HCT116 (cell line): ENCODE measurements at regions not wholly inside any gene's neighbourhood (a gene's known extent, or its start where the extent isn't known, plus 50 kb on each side); places are given as distances from the start of the nearest gene placed in this dataset.

Experiments
- ATAC-seq: fragments of 200-7000 bp; cut with Tn5 transposase; 2 replicates; pipeline ENCODE4 v1.9.1; 2020; ENCODE audit warnings: mild to moderate bottlenecking, moderate library complexity
- BruUV-seq: library from RNA; stranded (reverse); fragments of 400-500 nt; replicated peaks from 2 replicates; lab custom pipeline; 2021; lab: Mats Ljungman, UMichigan
- CTCF ChIA-PET: fragments of 300-600 bp; sonication (Branson Sonifier 250); formaldehyde crosslinking; loops from one replicate; lab custom pipeline; 2021; ENCODE audit warnings: antibody characterized with exemption; lab: Charles Lee
- POLR2A ChIA-PET: fragments of 300-600, 350-600 bp; sonication (Branson Sonifier 250); formaldehyde crosslinking; loops from one replicate; lab custom pipeline; 2021; ENCODE audit warnings: antibody characterized with exemption; lab: Charles Lee
- RAD21 ChIA-PET, 2 experiments: fragments of 300-600 bp; sonication (Branson Sonifier 250); formaldehyde crosslinking; loops; one replicate each; lab custom pipeline; 2023; ENCODE audit warnings: low total read pairs in 2 of 2; ENCODE audit not compliant: uncharacterized antibody in 2 of 2, unreplicated experiment in 2 of 2, low non-redundant PET in 1 of 2; lab: Charles Lee
- DNase-seq: peaks from one replicate; pipeline ENCODE4 v3.0.0-alpha.2; 2010; ENCODE audit warnings: low read depth, low spot score
- H2AFZ ChIP-seq: fragments of 200-600 bp; shearing (Covaris generic), sonication (generic); 2 replicates; pipeline ENCODE4 v1.6.1; 2017; ENCODE audit warnings: low read depth, mixed run types, mixed read lengths, antibody characterized with exemption, low read length; ENCODE audit not compliant: poor library complexity, severe bottlenecking
- H3K27ac ChIP-seq: 2 replicates; pipeline ENCODE4 v1.5.1; 2012; ENCODE audit warnings: low read depth, low read length
- H3K27me3 ChIP-seq: fragments of 200-600 bp; sonication (generic); 2 replicates; pipeline ENCODE4 v1.6.1; 2016; ENCODE audit warnings: mixed run types, low read length, mixed read lengths; ENCODE audit not compliant: insufficient read depth
- H3K36me3 ChIP-seq, 2 experiments: fragments of 200-500 bp in 1 of 2; fragments of 200-600 bp in 1 of 2; sonication (Bioruptor generic) in 1 of 2; sonication (generic) in 1 of 2; 2 replicates each; pipeline versions ENCODE4 v1.5.1 to v1.6.1; 2014 to 2016; ENCODE audit warnings: low read length in 2 of 2, inconsistent platforms in 1 of 2, mixed read lengths in 1 of 2, mixed run types in 1 of 2; ENCODE audit not compliant: insufficient read depth in 2 of 2, control insufficient read depth in 1 of 2
- H3K4me1 ChIP-seq, 2 experiments: fragments of 200-600 bp in 1 of 2; sonication (generic) in 1 of 2; 2 replicates each; pipeline versions ENCODE4 v1.5.1 to v1.6.1; 2012 to 2017; ENCODE audit warnings: low read length in 2 of 2, inconsistent platforms in 1 of 2, mild to moderate bottlenecking in 1 of 2, mixed read lengths in 1 of 2, mixed run types in 1 of 2, moderate library complexity in 1 of 2; ENCODE audit not compliant: insufficient read depth in 2 of 2, control insufficient read depth in 1 of 2
- H3K4me2 ChIP-seq: fragments of 200-600 bp; sonication (generic); 2 replicates; pipeline ENCODE4 v1.6.1; 2017; ENCODE audit warnings: mixed run types, low read length, mixed read lengths
- H3K4me3 ChIP-seq, 2 experiments: fragments of 200-600 bp in 1 of 2; sonication (generic) in 1 of 2; replicated peaks in 1 of 2; 2 replicates each; pipeline ENCODE4 v1.5.1; 2011 to 2016; ENCODE audit warnings: low read length in 2 of 2, control low read depth in 1 of 2, low read depth in 1 of 2, mild to moderate bottlenecking in 1 of 2, mixed read lengths in 1 of 2, mixed run types in 1 of 2
- H3K79me2 ChIP-seq: fragments of 200-600 bp; sonication (generic); 2 replicates; pipeline ENCODE4 v1.6.1; 2017; ENCODE audit warnings: mild to moderate bottlenecking, mixed run types, low read length, moderate library complexity, mixed read lengths; ENCODE audit not compliant: insufficient read depth
- H3K9ac ChIP-seq: fragments of 200-600 bp; sonication (generic); 2 replicates; pipeline ENCODE4 v1.6.1; 2016; ENCODE audit warnings: low read length, mixed read lengths
- H3K9me2 ChIP-seq: fragments of 200-600 bp; sonication (generic), shearing (Covaris generic); 2 replicates; pipeline ENCODE4 v1.6.1; 2017; ENCODE audit warnings: mixed run types, mild to moderate bottlenecking, moderate library complexity; ENCODE audit not compliant: insufficient read depth
- H3K9me3 ChIP-seq, 2 experiments: fragments of 200-500 bp in 1 of 2; fragments of 200-600 bp in 1 of 2; sonication (Bioruptor generic) in 1 of 2; sonication (generic) in 1 of 2; 2 replicates each; pipeline ENCODE4 v1.6.1; 2014 to 2017; ENCODE audit warnings: low read length in 2 of 2, mixed read lengths in 2 of 2, inconsistent platforms in 1 of 2, low read depth in 1 of 2, mild to moderate bottlenecking in 1 of 2, mixed run types in 1 of 2, moderate library complexity in 1 of 2; ENCODE audit not compliant: control insufficient read depth in 1 of 2, insufficient read depth in 1 of 2
- H4K20me1 ChIP-seq: fragments of 200-600 bp; sonication (generic), shearing (Covaris generic); 2 replicates; pipeline ENCODE4 v1.6.1; 2017; ENCODE audit warnings: mixed run types, mild to moderate bottlenecking, moderate library complexity; ENCODE audit not compliant: insufficient read depth
- CBX3 ChIP-seq: IDR thresholded peaks from 2 replicates; pipeline ENCODE4 v1.6.1; 2012; ENCODE audit warnings: low read depth
- CEBPB ChIP-seq: IDR thresholded peaks from 2 replicates; pipeline ENCODE4 v1.6.1; 2012; ENCODE audit warnings: low read depth
- CTCF ChIP-seq, 3 experiments: fragments of 200-600 bp in 1 of 3; sonication (generic) in 1 of 3; IDR thresholded peaks in 2 of 3; conservative IDR thresholded peaks in 1 of 3; 2 replicates each; pipeline ENCODE4 v1.5.1; 2012 to 2017; ENCODE audit warnings: low read depth in 2 of 3, low read length in 2 of 3, antibody characterized with exemption in 1 of 3, borderline replicate concordance in 1 of 3, control low read depth in 1 of 3, mild to moderate bottlenecking in 1 of 3, mixed read lengths in 1 of 3, mixed run types in 1 of 3, moderate library complexity in 1 of 3; ENCODE audit not compliant: insufficient read depth in 1 of 3
- EGR1 ChIP-seq: IDR thresholded peaks from 2 replicates; pipeline ENCODE4 v1.6.1; 2012; ENCODE audit warnings: low read depth
- ELF1 ChIP-seq: IDR thresholded peaks from 2 replicates; pipeline ENCODE4 v1.6.1; 2012; ENCODE audit warnings: low read depth, borderline replicate concordance
- EZH2 ChIP-seq: fragments of 200-600 bp; sonication (generic); IDR thresholded peaks from 2 replicates; pipeline ENCODE4 v1.6.1; 2017; ENCODE audit warnings: antibody characterized with exemption, mixed run types
- EZH2phosphoT487 ChIP-seq: fragments of 200-600 bp; IDR thresholded peaks from 2 replicates; pipeline ENCODE4 v1.6.1; 2018; ENCODE audit warnings: antibody characterized with exemption, borderline replicate concordance
- FOSL1 ChIP-seq: IDR thresholded peaks from 2 replicates; pipeline ENCODE4 v1.6.1; 2012; ENCODE audit warnings: low read depth
- MAX ChIP-seq: IDR thresholded peaks from 2 replicates; pipeline ENCODE4 v1.6.1; 2012
- RAD21 ChIP-seq: IDR thresholded peaks from 2 replicates; pipeline ENCODE4 v1.6.1; 2012; ENCODE audit warnings: low read depth, mild to moderate bottlenecking
- REST ChIP-seq: IDR thresholded peaks from 2 replicates; pipeline ENCODE4 v1.6.1; 2012; ENCODE audit warnings: low read depth
- YY1 ChIP-seq: IDR thresholded peaks from 2 replicates; pipeline ENCODE4 v1.6.1; 2011; ENCODE audit warnings: low read length, low read depth, moderate library complexity, mild to moderate bottlenecking; ENCODE audit not compliant: insufficient replicate concordance; ENCODE audit errors: extremely low read depth
- ZFX ChIP-seq: fragments of 450-650 bp; IDR thresholded peaks from 2 replicates; pipeline ENCODE4 v1.6.1; 2017
- ZNF274 ChIP-seq: fragments of 200-500 bp; sonication (Bioruptor generic); IDR thresholded peaks from 2 replicates; pipeline ENCODE4 v1.6.1; 2014; ENCODE audit warnings: mild to moderate bottlenecking, low read depth, low read length, inconsistent platforms
- intact Hi-C: fragments of 100-400 bp; cut with micrococcal nuclease; formaldehyde crosslinking; loops from 2 replicates; pipeline ENCODE4 v1.10.0; 2022

- POLR2A ChIA-PET: no interaction called here
- CTCF ChIA-PET: no interaction called here
- BruUV-seq: no TSS peak
These were observed 350.6 kb downstream of the ZNF536 start for GRCh38 chr19:30722761-30723160.

More at GRCh38 chr19:30722761-30723160, 350.6 kb downstream of the ZNF536 start:
- TF ChIP-seq EZH2phosphoT487: no peak
- TF ChIP-seq ZNF274: no peak
- no peak for TF ChIP-seq CEBPB
- TF ChIP-seq EZH2: no peak
- TF ChIP-seq RAD21: no peak
- no peak for TF ChIP-seq REST
- TF ChIP-seq ZFX: no peak
- TF ChIP-seq YY1: no peak
- no peak for TF ChIP-seq CBX3
- no peak for TF ChIP-seq EGR1
- TF ChIP-seq MAX: no peak
- TF ChIP-seq ELF1: no peak
- no peak for TF ChIP-seq CTCF (IDR thresholded peaks at IDR 0.05 in 2 of 3, conservative IDR thresholded peaks at IDR 0.05 in 1 of 3; ENCODE audit: borderline replicate concordance in 1 of 3, insufficient read depth in 1 of 3, low read depth in 2 of 3, low read length in 2 of 3)
- TF ChIP-seq FOSL1: no peak
- Histone ChIP-seq H3K27ac (no peak overlapping the region), H3K4me1 (no peaks in the 10 kb centered on the region), H3K4me2 (no peak overlapping the region), H3K36me3 (no peaks in the 10 kb centered on the region), H4K20me1 (no peaks in the 10 kb centered on the region), H3K9ac (no peak overlapping the region), H3K27me3 (no peaks in the 10 kb centered on the region), H3K79me2 (no peaks in the 10 kb centered on the region), H3K9me2 (no peaks in the 10 kb centered on the region), H2AFZ (no peak overlapping the region), H3K9me3 (peaks cover 0 to 9% of the 10 kb centered on the region in 2 experiments; a peak in 2 of 4 replicates), H3K4me3 (no peak overlapping the region)
- DNase-seq (no peak), ATAC-seq (no peak)
- intact Hi-C loops: no loop called here
- RAD21 ChIA-PET: no interaction called here
